Right renal pelvis (tissue), 4 donors: ENCODE measurements at regions not wholly inside any gene's neighbourhood (a gene's known extent, or its start where the extent isn't known, plus 50 kb on each side); places are given as distances from the start of the nearest gene placed in this dataset.
A peak's percentile ranks its signal among the peaks of the same experiment; 100 is the strongest.
"Not testable (repeated sequence)": the region's sequence is repeated elsewhere in the genome, so short reads cannot be mapped to it uniquely, and the experiment has no call there.

Experiments
- DNase-seq, 4 donors: peaks; one replicate each; pipeline ENCODE4 v3.0.0-alpha.2; 2013; ENCODE audit warnings: low read depth in 4 of 4, low spot score in 3 of 4, missing footprints in 1 of 4

- not testable (repeated sequence) for DNase-seq
Observed at GRCh38 chr10:38356527-38356926, 262.4 kb downstream of the ZNF37A start.

GRCh38 chr10:38362514-38362913, 268.4 kb downstream of the ZNF37A start:
- not testable (repeated sequence) for DNase-seq

GRCh38 chr10:38364073-38364472, 269.9 kb downstream of the ZNF37A start:
- not testable (repeated sequence) for DNase-seq

GRCh38 chr10:38365917-38366316, 271.8 kb downstream of the ZNF37A start:
- not testable (repeated sequence) for DNase-seq

DNA sequence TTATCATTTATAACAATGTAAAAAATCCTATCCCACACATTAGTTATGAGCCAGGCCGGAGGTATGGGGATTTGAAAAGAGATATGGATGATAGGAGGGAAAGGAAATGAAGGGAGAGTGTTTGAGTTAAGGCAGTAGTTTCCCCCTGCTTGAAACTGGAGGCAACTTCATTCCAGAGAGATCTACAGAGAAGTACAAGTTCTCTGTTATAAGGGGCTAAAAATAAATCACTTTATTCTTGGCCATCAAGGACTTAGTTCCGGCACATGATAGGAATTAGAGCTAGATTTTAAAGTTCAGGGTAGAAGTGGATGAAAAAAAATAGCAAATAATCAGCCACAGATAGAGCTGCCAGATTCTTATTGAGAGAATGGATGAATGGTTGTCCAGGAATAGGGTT, 289.7 kb downstream of the ZNF37A start:
- DNase-seq: not testable (repeated sequence)

DNA sequence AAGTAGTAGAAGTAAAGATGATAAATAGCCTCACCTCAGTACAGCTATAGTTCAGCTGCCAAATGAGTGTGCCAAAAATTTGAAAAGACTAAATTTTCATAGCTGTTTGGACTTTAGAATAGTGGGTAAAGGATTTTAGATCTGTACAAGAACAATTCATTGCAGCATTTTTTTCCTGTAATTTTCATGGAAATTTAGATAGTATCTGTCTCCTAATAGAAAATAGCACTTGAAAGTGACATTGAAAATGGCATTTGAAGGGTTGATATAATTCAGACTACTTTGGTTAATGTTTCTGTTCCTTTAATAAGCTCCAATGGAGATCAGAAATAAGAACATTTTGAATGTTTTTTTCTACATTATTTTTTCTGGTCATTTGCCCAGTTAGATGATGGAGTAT, 292.7 kb downstream of the ZNF37A start:
- DNase-seq: not testable (repeated sequence)

- not testable (repeated sequence) for DNase-seq
Observed at GRCh38 chr10:38390725-38391124, 296.6 kb downstream of the ZNF37A start.

DNA sequence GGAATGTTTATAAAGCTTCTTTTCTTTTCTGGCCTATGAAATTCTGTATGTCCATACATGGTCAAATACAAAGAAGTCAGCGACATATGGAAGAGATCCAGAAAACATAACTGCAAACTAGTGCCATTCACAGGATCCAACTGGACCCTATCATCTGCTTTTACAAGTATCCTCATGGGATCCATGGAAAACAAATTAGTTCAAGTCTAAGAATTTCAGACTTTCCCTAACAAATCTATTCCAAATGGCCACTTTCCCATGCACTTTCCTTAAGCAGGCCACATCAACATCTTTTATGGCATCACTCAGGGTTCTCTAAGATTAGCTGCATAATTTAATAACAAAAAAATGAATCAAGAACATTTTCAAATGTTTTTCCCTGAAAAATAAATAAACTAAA, 301.3 kb downstream of the ZNF37A start:
- DNase-seq: not testable (repeated sequence)

- DNase-seq: not testable (repeated sequence)
Observed at GRCh38 chr10:38396178-38396954, 302.2 kb downstream of the ZNF37A start.

- not testable (repeated sequence) for DNase-seq
Observed at GRCh38 chr10:38401565-38401964, 307.4 kb downstream of the ZNF37A start.

DNA sequence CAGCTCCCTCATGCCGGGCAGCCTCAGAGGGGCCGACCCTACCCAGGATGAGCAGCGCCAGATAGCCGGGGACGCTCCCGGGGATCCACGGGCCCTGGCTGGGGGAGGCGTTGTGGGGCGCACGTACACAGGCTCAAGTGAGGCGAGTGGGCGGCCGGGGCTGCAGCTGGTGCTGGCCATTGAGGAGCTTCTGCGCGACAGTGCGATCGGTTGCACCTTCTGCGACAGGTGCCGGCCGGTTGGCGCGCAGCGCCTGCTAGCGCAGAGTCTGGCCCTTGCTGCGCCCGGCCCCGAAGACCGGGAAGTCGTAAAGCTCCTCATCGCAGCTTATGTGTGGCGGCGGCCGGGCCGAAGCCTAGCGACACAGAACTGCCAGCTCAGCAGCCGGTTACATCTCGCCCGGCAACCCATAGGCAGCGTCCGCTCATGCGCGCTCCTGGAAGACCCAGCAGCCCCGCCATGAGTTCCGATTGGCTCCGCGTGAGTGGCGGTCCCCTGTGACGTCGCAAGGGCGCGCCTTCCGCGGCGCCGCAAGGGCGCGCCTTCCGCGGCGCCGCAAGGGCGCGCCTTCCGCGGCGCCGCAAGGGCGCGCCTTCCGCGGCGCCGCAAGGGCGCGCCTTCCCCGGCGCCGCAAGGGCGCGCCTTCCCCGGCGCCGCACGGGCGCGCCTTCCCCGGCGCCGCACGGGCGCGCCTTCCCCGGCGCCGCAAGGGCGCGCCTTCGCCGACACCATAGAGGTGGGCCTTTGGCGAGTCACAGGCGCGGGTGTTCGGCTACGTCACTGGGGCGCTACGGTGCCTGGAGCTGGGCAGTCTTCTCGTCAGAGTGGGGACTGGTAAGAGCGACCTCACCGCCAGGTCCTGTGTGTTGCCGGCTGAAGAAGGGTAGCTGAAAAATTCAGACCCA, 308.6 kb downstream of the ZNF37A start:
- peak; percentile 84 to 89 (median 86) for DNase-seq

- DNase-seq: not testable (repeated sequence)
Observed at GRCh38 chr10:38403347-38404117, 309.4 kb downstream of the ZNF37A start.

DNA sequence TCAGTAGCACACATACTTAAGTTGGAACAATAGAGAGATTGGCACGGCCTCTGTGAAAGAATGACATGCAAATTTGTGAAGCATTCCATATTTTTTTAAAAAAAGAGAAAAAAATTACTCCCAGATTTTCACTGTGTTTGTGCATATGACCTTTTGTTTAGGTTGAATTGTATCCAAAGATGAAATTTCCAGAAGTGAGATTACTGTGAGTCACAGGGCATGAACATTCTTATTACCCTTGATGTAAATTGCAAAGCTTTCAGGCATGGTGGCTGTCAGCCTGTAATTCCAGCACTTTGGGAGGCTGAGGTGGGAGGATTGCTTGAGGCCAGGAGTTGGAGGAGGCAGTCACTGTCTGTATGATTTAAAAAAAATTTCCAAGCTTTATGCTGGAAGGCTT, 329.5 kb downstream of the ZNF37A start:
- DNase-seq: not testable (repeated sequence)

GRCh38 chr10:38430242-38430641, 336.1 kb downstream of the ZNF37A start:
- DNase-seq: not testable (repeated sequence)

- not testable (repeated sequence) for DNase-seq
Observed at GRCh38 chr10:38437359-38437758, 343.2 kb downstream of the ZNF37A start.

DNA sequence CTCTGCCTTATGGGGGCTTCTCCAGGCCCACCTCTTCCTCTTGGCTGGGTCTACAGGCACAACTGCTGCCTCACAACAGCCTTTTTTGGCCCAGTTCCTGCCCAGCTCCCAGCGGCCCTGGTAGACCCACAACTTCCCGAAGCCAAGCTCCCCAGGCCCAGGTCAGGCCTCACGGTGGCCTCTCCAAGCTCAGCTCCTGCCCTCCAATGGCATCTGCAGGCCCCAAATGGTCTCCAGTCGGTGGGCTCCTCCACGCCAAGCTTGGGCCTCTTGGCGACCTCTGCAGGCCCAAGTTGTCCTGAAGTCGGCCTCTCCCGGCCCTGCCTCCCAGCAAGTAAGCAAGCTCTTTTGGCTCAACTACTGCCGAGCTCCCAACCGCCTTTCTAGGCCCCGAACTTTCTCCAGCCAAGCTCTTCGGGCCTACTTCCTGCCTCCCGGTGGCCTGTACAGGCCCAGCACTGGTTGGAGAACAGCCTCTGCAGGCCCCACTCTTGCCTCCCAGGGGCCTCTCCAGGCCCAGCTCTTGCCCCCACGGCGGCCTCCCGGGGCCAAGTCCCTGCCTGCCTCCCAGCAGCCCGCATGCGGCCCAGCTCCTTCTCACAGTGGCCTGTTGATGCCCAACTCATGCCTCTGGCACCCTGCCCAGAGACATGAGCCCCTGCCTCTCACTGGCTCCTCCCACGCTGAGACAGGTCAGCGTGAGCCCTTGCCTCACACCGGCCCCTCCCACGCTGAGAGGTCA, 354.6 kb downstream of the ZNF37A start:
- DNase-seq: not testable (repeated sequence)

DNA sequence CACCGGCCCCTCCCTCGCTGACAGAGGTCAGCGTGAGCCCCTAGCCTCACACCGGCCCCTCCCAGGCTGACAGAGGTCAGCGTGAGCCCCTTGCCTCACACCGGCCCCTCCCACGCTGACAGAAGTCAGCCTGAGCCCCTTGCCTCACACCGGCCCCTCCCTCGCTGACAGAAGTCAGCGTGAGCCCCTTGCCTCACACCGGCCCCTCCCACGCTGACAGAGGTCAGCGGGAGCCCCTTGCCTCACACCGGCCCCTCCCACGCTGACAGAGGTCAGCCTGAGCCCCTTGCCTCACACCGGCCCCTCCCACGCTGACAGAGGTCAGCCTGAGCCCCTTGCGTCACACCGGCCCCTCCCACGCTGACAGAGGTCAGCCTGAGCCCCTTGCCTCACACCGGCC, 355.5 kb downstream of the ZNF37A start:
- not testable (repeated sequence) for DNase-seq

DNA sequence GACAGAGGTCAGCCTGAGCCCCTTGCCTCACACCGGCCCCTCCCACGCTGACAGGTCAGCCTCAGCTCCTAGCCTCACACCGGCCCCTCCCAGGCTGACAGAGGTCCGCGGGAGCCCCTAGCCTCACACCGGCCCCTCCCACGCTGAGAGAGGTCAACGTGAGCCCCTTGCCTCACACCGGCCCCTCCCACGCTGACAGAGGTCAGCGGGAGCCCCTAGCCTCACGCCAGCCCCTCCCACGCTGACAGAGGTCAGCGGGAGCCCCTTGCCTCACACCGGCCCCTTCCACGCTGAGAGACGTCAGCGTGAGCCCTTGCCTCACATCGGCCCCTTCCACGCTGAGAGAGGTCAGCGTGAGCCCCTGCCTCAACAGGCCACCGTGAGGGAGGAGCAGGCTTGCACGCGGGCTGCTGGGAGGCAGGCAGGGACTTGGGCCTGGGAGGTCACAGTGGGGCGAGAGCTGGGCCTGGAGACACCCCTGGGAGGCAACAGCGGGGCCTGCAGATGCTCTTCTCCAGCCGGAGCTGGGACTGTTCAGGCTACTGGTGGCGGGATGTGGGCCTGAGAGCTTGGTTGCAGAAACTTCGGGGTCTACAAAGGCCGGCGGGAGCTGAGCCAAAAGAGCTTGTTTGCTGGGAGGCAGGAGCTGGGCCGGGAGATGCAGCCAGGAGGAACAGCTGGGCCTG, 356.4 kb downstream of the ZNF37A start:
- not testable (repeated sequence) for DNase-seq

DNA sequence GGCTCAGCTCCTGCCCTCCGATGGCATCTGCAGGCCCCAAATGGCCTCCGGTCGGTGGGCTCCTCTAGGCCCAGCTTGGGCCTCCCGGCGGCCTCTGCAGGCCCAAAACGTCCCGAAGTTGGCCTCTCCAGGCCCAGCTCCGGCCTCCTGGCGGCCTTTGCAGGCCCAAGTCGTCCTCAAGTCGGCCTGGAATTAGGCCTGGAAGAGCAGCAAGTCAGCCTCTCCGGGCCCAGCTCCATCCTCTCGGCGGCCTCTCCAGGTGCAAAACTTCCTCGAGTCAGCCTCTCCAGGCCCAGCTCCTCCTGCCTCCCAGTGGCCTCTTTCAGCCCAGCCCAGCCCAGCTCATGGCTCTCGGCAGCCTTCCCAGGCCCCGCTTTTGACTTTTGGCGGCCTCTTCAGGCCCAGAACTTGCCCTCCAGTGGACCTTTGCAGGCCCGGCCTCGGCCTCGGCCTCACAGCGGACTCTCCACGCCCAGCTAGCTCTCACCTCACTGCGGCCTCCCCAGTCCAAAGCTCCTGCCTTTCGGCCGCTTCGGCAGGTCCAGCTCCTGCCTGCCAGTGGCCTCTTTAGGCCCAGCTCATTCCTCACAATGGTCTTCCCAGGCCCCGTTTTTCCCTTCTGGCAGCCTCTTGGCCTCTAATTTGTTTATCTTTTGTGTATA, 357.3 kb downstream of the ZNF37A start:
- DNase-seq: not testable (repeated sequence)
